ENCODE measurements at regions not wholly inside any gene's neighbourhood (a gene's known extent, or its start where the extent isn't known, plus 50 kb on each side); places are given as distances from the start of the nearest gene placed in this dataset.
"Not testable (repeated sequence)": the region's sequence is repeated elsewhere in the genome, so short reads cannot be mapped to it uniquely, and the experiment has no call there.

- Histone ChIP-seq H3K9me3 (replicated peaks in 1 of 3) (no peaks in the 10 kb centered on the region), H3K27ac (no peak overlapping the region), H3K4me1 (replicated peaks in 1 of 2) (no peaks in the 10 kb centered on the region), H3K4me3 (no peak overlapping the region), H3K27me3 (no peaks in the 10 kb centered on the region), H3K36me3 (replicated peaks in 1 of 2) (no peaks in the 10 kb centered on the region)
- 77 to 80% (median 79%) methylated on average over 4 of the region's 4 CpGs for WGBS, 4 donors
- no peak for TF ChIP-seq POLR2A (IDR thresholded peaks at IDR 0.05)
- no peak for TF ChIP-seq CTCF (IDR thresholded peaks at IDR 0.05)
- no peak for DNase-seq
- intact Hi-C loops (cut with DNase I), result no loop called here
Observed at GRCh38 chr5:126122942-126123341, 300.3 kb upstream of the GRAMD2B start.

- TF ChIP-seq CTCF (IDR thresholded peaks at IDR 0.05), result no peak
- Histone ChIP-seq H3K4me1 (replicated peaks in 1 of 2) (no peaks in the 10 kb centered on the region), H3K4me3 (no peak overlapping the region), H3K27me3 (no peaks in the 10 kb centered on the region), H3K36me3 (replicated peaks in 1 of 2) (no peaks in the 10 kb centered on the region), H3K27ac (no peak overlapping the region), H3K9me3 (replicated peaks in 1 of 3) (no peaks in the 10 kb centered on the region)
- WGBS, 4 donors, result 68 to 74% (median 71%) methylated on average over 4 of the region's 4 CpGs
- intact Hi-C loops (cut with DNase I), result no loop called here
- no peak for DNase-seq
Observed at GRCh38 chr5:126124706-126125345, 298.4 kb upstream of the GRAMD2B start.

- DNase-seq, result no peak
- Histone ChIP-seq H3K9me3 (replicated peaks in 1 of 3) (no peaks in the 10 kb centered on the region), H3K36me3 (replicated peaks in 1 of 2) (no peaks in the 10 kb centered on the region), H3K4me3 (no peak overlapping the region), H3K4me1 (replicated peaks in 1 of 2) (no peaks in the 10 kb centered on the region), H3K27me3 (no peaks in the 10 kb centered on the region), H3K27ac (no peak overlapping the region)
- WGBS, 4 donors, result 88 to 96% (median 93%) methylated on average over 2 of the region's 2 CpGs
- TF ChIP-seq POLR2A (IDR thresholded peaks at IDR 0.05) (no peak), CTCF (IDR thresholded peaks at IDR 0.05) (no peak)
- intact Hi-C loops (cut with DNase I), result no loop called here
Observed at GRCh38 chr5:126125407-126125806, 297.8 kb upstream of the GRAMD2B start.

- Histone ChIP-seq H3K4me1 (replicated peaks in 1 of 2) (no peaks in the 10 kb centered on the region), H3K36me3 (replicated peaks in 1 of 2) (no peaks in the 10 kb centered on the region), H3K4me3 (no peak overlapping the region), H3K9me3 (replicated peaks in 1 of 3) (no peaks in the 10 kb centered on the region), H3K27me3 (no peaks in the 10 kb centered on the region), H3K27ac (no peak overlapping the region)
- WGBS, 4 donors, result 80 to 87% (median 83%) methylated on average over 4 of the region's 4 CpGs
- no peak for DNase-seq
- TF ChIP-seq POLR2A (IDR thresholded peaks at IDR 0.05) (no peak), CTCF (IDR thresholded peaks at IDR 0.05) (no peak)
- intact Hi-C loops (cut with DNase I), result no loop called here
Observed at GRCh38 chr5:126126574-126126973, 296.6 kb upstream of the GRAMD2B start.

GRCh38 chr5:126127371-126127770 lies 295.8 kb upstream of the GRAMD2B start:
- H3K4me3 ChIP-seq; H3K27ac ChIP-seq; DNase-seq; H3K4me1 ChIP-seq (replicated peaks in 1 of 2); H3K27me3 ChIP-seq; H3K9me3 ChIP-seq (replicated peaks in 1 of 3); H3K36me3 ChIP-seq (replicated peaks in 1 of 2); intact Hi-C loops (cut with DNase I): not testable (repeated sequence)
- 82 to 89% (median 87%) methylated on average over 2 of the region's 2 CpGs for WGBS, 4 donors
